K562 (cell line): ENCODE measurements at regions not wholly inside any gene's neighbourhood (a gene's known extent, or its start where the extent isn't known, plus 50 kb on each side); places are given as distances from the start of the nearest gene placed in this dataset.

Source experiments
- ATAC-seq: fragments of 200-7000 bp; cut with Tn5 transposase; 3 replicates; pipeline ENCODE4 v1.9.1; 2020; ENCODE audit warnings: moderate library complexity
- BruUV-seq: library from RNA; stranded (reverse); fragments of 400-500 nt; replicated peaks from 2 replicates; lab custom pipeline; 2021; lab: Mats Ljungman, UMichigan
- CTCF ChIA-PET: fragments of 300-600 bp; formaldehyde crosslinking; extraction: SDS; loops from one replicate; lab custom pipeline; 2021; ENCODE audit warnings: low intra/inter-chr PET ratio; lab: Yijun Ruan, JAX
- POLR2A ChIA-PET: fragments of 300-600, 350-650 bp; sonication (Branson Sonifier 250); formaldehyde crosslinking; extraction: SDS; loops from one replicate; lab custom pipeline; 2021; ENCODE audit warnings: antibody characterized with exemption, inconsistent platforms; lab: Yijun Ruan, JAX
- DNase-seq, 4 experiments: peaks; one replicate each; pipeline versions ENCODE4 v3.0.0 to v3.0.0-alpha.2; 2011 to 2018; ENCODE audit warnings: low spot score in 3 of 4, mixed read lengths in 3 of 4; ENCODE audit errors: extremely low read depth in 1 of 4
- FAIRE-seq: peaks from 2 replicates; lab custom pipeline; 2011; peaks lifted over from hg19 to GRCh38; lab: Jason Lieb, UNC
- H2AFZ ChIP-seq: 2 replicates; pipeline ENCODE4 v1.6.0; 2011; ENCODE audit warnings: low read depth, low read length, control low read depth, inconsistent platforms
- H3K27ac ChIP-seq: fragments of 200-600 bp; 3 replicates; pipeline ENCODE4 v1.8.0; 2011; ENCODE audit warnings: low read depth, mild to moderate bottlenecking, control low read depth, inconsistent platforms, low read length, moderate library complexity, mixed read lengths; ENCODE audit errors: extremely low read depth
- H3K27me3 ChIP-seq, 2 experiments: fragments of 300-600 bp in 1 of 2; 2 replicates in 1 of 2; 3 replicates in 1 of 2; pipeline versions ENCODE4 v1.6.0 to v1.8.0; 2011; ENCODE audit warnings: inconsistent platforms in 2 of 2, low read length in 2 of 2, mild to moderate bottlenecking in 1 of 2, mixed read lengths in 1 of 2, moderate library complexity in 1 of 2; ENCODE audit not compliant: control insufficient read depth in 2 of 2, insufficient read depth in 2 of 2
- H3K36me3 ChIP-seq: fragments of 300-600 bp; 3 replicates; pipeline ENCODE4 v1.8.0; 2011; ENCODE audit warnings: mild to moderate bottlenecking, low read length, inconsistent platforms; ENCODE audit not compliant: control insufficient read depth, insufficient read depth
- H3K4me1 ChIP-seq, 2 experiments: fragments of 200-600 bp in 1 of 2; replicated peaks in 1 of 2; 2 replicates in 1 of 2; 3 replicates in 1 of 2; pipeline versions ENCODE4 v1.5.1 to v1.8.0; 2011; ENCODE audit warnings: inconsistent platforms in 2 of 2, low read length in 2 of 2, mild to moderate bottlenecking in 1 of 2, mixed read lengths in 1 of 2, moderate library complexity in 1 of 2; ENCODE audit not compliant: control insufficient read depth in 2 of 2, insufficient read depth in 2 of 2
- H3K4me2 ChIP-seq: 2 replicates; pipeline ENCODE4 v1.6.1; 2011; ENCODE audit warnings: low read length, control low read depth, inconsistent platforms, mixed read lengths; ENCODE audit not compliant: insufficient read depth
- H3K4me3 ChIP-seq: fragments of 200-600 bp; sonication (generic), shearing (Covaris generic); 2 replicates; pipeline ENCODE4 v1.5.1; 2016; ENCODE audit warnings: control low read depth, inconsistent platforms
- H3K79me2 ChIP-seq: fragments of 200-600 bp; 3 replicates; pipeline ENCODE4 v1.8.0; 2011; ENCODE audit warnings: low read length, inconsistent platforms; ENCODE audit not compliant: control insufficient read depth, insufficient read depth
- H3K9ac ChIP-seq, 2 experiments: 2 replicates each; pipeline versions ENCODE4 v1.6.0 to v1.6.1; 2011; ENCODE audit warnings: low read depth in 2 of 2, low read length in 2 of 2, control low read depth in 1 of 2, inconsistent platforms in 1 of 2, mild to moderate bottlenecking in 1 of 2, mixed read lengths in 1 of 2; ENCODE audit not compliant: insufficient read depth in 1 of 2
- H3K9me1 ChIP-seq: one replicate; pipeline ENCODE4 v1.6.0; 2011; ENCODE audit warnings: inconsistent platforms, mild to moderate bottlenecking, low read length, moderate library complexity; ENCODE audit not compliant: control insufficient read depth, insufficient read depth
- H3K9me3 ChIP-seq: replicated peaks from 2 replicates; pipeline ENCODE4 v1.5.1; 2011; ENCODE audit warnings: low read depth, low read length, inconsistent platforms; ENCODE audit not compliant: control insufficient read depth, insufficient read depth
- H4K20me1 ChIP-seq: replicated peaks from 2 replicates; pipeline ENCODE4 v1.6.1; 2011; ENCODE audit warnings: low read length, inconsistent platforms, mixed read lengths; ENCODE audit not compliant: control insufficient read depth, insufficient read depth
- CBFB ChIP-seq: sonication (generic); formaldehyde crosslinking; IDR thresholded peaks from 2 replicates; pipeline ENCODE4 v1.4.0; 2020; ENCODE audit warnings: mild to moderate bottlenecking, missing genetic modification reagents
- HOXB6 ChIP-seq: fragments of 250-450 bp; sonication (Bioruptor Pico); IDR thresholded peaks from 2 replicates; pipeline ENCODE4 v1.5.1; 2022; ENCODE audit warnings: mild to moderate bottlenecking, borderline replicate concordance
- KDM2B ChIP-seq: fragments of 250-450 bp; sonication (Bioruptor Pico); IDR thresholded peaks from 2 replicates; pipeline ENCODE4 v1.8.0; 2021; ENCODE audit warnings: mild to moderate bottlenecking, moderate library complexity
- RAD21 ChIP-seq, 2 experiments: fragments of 250-450 bp in 1 of 2; fragments of 450-650 bp in 1 of 2; sonication (Bioruptor Pico) in 1 of 2; formaldehyde crosslinking in 1 of 2; IDR thresholded peaks in 1 of 2; conservative IDR thresholded peaks in 1 of 2; 2 replicates each; pipeline versions ENCODE4 v1.4.0 to v1.8.0; 2020 to 2022; ENCODE audit warnings: mild to moderate bottlenecking in 2 of 2, moderate library complexity in 1 of 2
- TOE1 ChIP-seq, 2 experiments: fragments of 450-650 bp in 1 of 2; sonication (generic) in 1 of 2; formaldehyde crosslinking in 1 of 2; IDR thresholded peaks; 2 replicates each; pipeline versions ENCODE4 v1.7.1 to v1.8.0; 2016 to 2022; ENCODE audit warnings: borderline replicate concordance in 2 of 2, mild to moderate bottlenecking in 2 of 2, antibody characterized with exemption in 1 of 2, inconsistent platforms in 1 of 2, low read depth in 1 of 2, missing genetic modification reagents in 1 of 2, moderate library complexity in 1 of 2
- ZNF134 ChIP-seq: fragments of 250-450 bp; sonication (Bioruptor Pico); conservative IDR thresholded peaks from 2 replicates; pipeline ENCODE4 v1.4.0; 2020
- ZNF384 ChIP-seq: IDR thresholded peaks from 2 replicates; pipeline ENCODE4 v1.6.1; 2012; ENCODE audit warnings: low read depth, low read length, improper control_type of control experiment
- ZNF668 ChIP-seq: fragments of 250-450 bp; sonication (Bioruptor Pico); IDR thresholded peaks from 2 replicates; pipeline ENCODE4 v1.8.0; 2022; ENCODE audit warnings: mild to moderate bottlenecking, inconsistent platforms
- in situ Hi-C: fragments of 300-500 bp; cut with MboI; formaldehyde crosslinking; loops from 4 replicates; pipeline ENCODE4 v1.15.0; 2018; ENCODE audit warnings: inconsistent platforms, mixed read lengths
- intact Hi-C: fragments of 100-400 bp; cut with micrococcal nuclease; formaldehyde crosslinking; loops from 2 replicates; pipeline ENCODE4 v1.14.2; 2022
- TF ChIP-seq, protein P1 (sequence below), 2 experiments: fragments of 150-350 bp in 1 of 2; IDR thresholded peaks; 2 replicates each; pipeline ENCODE4 v1.6.1; 2012 to 2016; ENCODE audit warnings: low read depth in 2 of 2, low read length in 2 of 2, mild to moderate bottlenecking in 1 of 2, moderate library complexity in 1 of 2

GRCh38 chr4:32551943-32552342 is 1831.8 kb downstream of the PCDH7 start:
- Histone ChIP-seq H2AFZ (no peak overlapping the region), H4K20me1 (no peaks in the 10 kb centered on the region), H3K36me3 (no peaks in the 10 kb centered on the region), H3K4me1 (no peaks in the 10 kb centered on the region), H3K27me3 (no peaks in the 10 kb centered on the region), H3K4me2 (no peak overlapping the region), H3K9me3 (no peaks in the 10 kb centered on the region), H3K27ac (no peak overlapping the region), H3K4me3 (no peak overlapping the region), H3K9ac (no peak overlapping the region), H3K9me1 (no peaks in the 10 kb centered on the region), H3K79me2 (no peaks in the 10 kb centered on the region)
- no peak for DNase-seq
- intact Hi-C loops (no loop called here), in situ Hi-C loops (no loop called here)
- ATAC-seq, result no peak
- CTCF ChIA-PET, result no interaction called here
- no peak for TF ChIP-seq ZNF134 (CRISPR knock-in tag)
- TF ChIP-seq RAD21 (CRISPR knock-in tag; conservative IDR thresholded peaks at IDR 0.05 in 1 of 2, IDR thresholded peaks at IDR 0.05 in 1 of 2), result no peak
- TF ChIP-seq, protein P1, sequence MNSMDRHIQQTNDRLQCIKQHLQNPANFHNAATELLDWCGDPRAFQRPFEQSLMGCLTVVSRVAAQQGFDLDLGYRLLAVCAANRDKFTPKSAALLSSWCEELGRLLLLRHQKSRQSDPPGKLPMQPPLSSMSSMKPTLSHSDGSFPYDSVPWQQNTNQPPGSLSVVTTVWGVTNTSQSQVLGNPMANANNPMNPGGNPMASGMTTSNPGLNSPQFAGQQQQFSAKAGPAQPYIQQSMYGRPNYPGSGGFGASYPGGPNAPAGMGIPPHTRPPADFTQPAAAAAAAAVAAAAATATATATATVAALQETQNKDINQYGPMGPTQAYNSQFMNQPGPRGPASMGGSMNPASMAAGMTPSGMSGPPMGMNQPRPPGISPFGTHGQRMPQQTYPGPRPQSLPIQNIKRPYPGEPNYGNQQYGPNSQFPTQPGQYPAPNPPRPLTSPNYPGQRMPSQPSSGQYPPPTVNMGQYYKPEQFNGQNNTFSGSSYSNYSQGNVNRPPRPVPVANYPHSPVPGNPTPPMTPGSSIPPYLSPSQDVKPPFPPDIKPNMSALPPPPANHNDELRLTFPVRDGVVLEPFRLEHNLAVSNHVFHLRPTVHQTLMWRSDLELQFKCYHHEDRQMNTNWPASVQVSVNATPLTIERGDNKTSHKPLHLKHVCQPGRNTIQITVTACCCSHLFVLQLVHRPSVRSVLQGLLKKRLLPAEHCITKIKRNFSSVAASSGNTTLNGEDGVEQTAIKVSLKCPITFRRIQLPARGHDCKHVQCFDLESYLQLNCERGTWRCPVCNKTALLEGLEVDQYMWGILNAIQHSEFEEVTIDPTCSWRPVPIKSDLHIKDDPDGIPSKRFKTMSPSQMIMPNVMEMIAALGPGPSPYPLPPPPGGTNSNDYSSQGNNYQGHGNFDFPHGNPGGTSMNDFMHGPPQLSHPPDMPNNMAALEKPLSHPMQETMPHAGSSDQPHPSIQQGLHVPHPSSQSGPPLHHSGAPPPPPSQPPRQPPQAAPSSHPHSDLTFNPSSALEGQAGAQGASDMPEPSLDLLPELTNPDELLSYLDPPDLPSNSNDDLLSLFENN (IDR thresholded peaks at IDR 0.05; ENCODE audit: low read depth in 2 of 2, low read length in 2 of 2), result no peak
- TF ChIP-seq KDM2B (CRISPR knock-in tag), result no peak
- TF ChIP-seq ZNF668 (CRISPR knock-in tag), result no peak
- no peak for TF ChIP-seq CBFB (CRISPR knock-in tag)
- no peak for TF ChIP-seq TOE1 (IDR thresholded peaks at IDR 0.05; ENCODE audit: borderline replicate concordance)
- no peak for TF ChIP-seq TOE1 (CRISPR knock-in tag; IDR thresholded peaks at IDR 0.05; ENCODE audit: borderline replicate concordance, low read depth)
- no peak for TF ChIP-seq HOXB6 (CRISPR knock-in tag)
- TF ChIP-seq ZNF384, result no peak
- no TSS peak for BruUV-seq
- FAIRE-seq, result no peak
- POLR2A ChIA-PET, result no interaction called here
